Smooth muscle cell (in vitro differentiated cells): ENCODE measurements at regions not wholly inside any gene's neighbourhood (a gene's known extent, or its start where the extent isn't known, plus 50 kb on each side); places are given as distances from the start of the nearest gene placed in this dataset.

ENCODE experiments used
- DNase-seq: peaks from one replicate; lab custom pipeline; 2025; ENCODE audit not compliant: unreplicated experiment; lab: John Stamatoyannopoulos, UW
- H2AFZ ChIP-seq: fragments of 200-600 bp; sonication (generic); 2 replicates; pipeline ENCODE4 v1.6.0; 2016; ENCODE audit warnings: antibody characterized with exemption, low read depth, mild to moderate bottlenecking
- H3F3A ChIP-seq: fragments of 200-600 bp; sonication (generic); 2 replicates; pipeline ENCODE4 v1.6.0; 2017; ENCODE audit warnings: antibody characterized with exemption, low read depth
- H3K27ac ChIP-seq: fragments of 200-600 bp; sonication (generic); 2 replicates; pipeline ENCODE4 v1.5.1; 2016; ENCODE audit warnings: low read depth, mild to moderate bottlenecking
- H3K27me3 ChIP-seq: fragments of 200-600 bp; sonication (generic); 2 replicates; pipeline ENCODE4 v1.6.1; 2016; ENCODE audit warnings: low read depth, mild to moderate bottlenecking
- H3K36me3 ChIP-seq: fragments of 200-600 bp; sonication (generic); 2 replicates; pipeline ENCODE4 v1.5.1; 2016; ENCODE audit warnings: low read depth
- H3K4me1 ChIP-seq: fragments of 200-600 bp; sonication (generic); 2 replicates; pipeline ENCODE4 v1.5.1; 2016; ENCODE audit warnings: low read depth
- H3K4me2 ChIP-seq: fragments of 200-600 bp; sonication (generic); 2 replicates; pipeline ENCODE4 v1.6.0; 2016; ENCODE audit warnings: mild to moderate bottlenecking
- H3K4me3 ChIP-seq: fragments of 200-600 bp; sonication (generic); 2 replicates; pipeline ENCODE4 v1.5.1; 2016; ENCODE audit warnings: mild to moderate bottlenecking
- H3K79me2 ChIP-seq: fragments of 200-600 bp; sonication (generic); 2 replicates; pipeline ENCODE4 v1.6.0; 2016; ENCODE audit warnings: low read depth, mild to moderate bottlenecking
- H3K9ac ChIP-seq: fragments of 200-600 bp; sonication (generic); 2 replicates; pipeline ENCODE4 v1.6.0; 2016; ENCODE audit warnings: low read depth
- H3K9me3 ChIP-seq: fragments of 200-600 bp; sonication (generic); replicated peaks from 2 replicates; pipeline ENCODE4 v1.5.1; 2016; ENCODE audit warnings: low read depth
- H4K20me1 ChIP-seq: fragments of 200-600 bp; sonication (generic); 2 replicates; pipeline ENCODE4 v1.6.0; 2016; ENCODE audit warnings: low read depth
- WGBS: methylation state at CpG from one replicate; pipeline ENCODE4 v1.1.7; 2016; ENCODE audit warnings: low lambda C conversion rate; 5-methylcytosine and 5-hydroxymethylcytosine counted together
- TF ChIP-seq, protein P1 (sequence below): fragments of 200-600 bp; sonication (generic); IDR thresholded peaks from 2 replicates; pipeline ENCODE4 v1.5.1; 2017; ENCODE audit warnings: borderline replicate concordance, mild to moderate bottlenecking, antibody characterized with exemption; ENCODE audit not compliant: insufficient read depth, poor library complexity, severe bottlenecking

DNA sequence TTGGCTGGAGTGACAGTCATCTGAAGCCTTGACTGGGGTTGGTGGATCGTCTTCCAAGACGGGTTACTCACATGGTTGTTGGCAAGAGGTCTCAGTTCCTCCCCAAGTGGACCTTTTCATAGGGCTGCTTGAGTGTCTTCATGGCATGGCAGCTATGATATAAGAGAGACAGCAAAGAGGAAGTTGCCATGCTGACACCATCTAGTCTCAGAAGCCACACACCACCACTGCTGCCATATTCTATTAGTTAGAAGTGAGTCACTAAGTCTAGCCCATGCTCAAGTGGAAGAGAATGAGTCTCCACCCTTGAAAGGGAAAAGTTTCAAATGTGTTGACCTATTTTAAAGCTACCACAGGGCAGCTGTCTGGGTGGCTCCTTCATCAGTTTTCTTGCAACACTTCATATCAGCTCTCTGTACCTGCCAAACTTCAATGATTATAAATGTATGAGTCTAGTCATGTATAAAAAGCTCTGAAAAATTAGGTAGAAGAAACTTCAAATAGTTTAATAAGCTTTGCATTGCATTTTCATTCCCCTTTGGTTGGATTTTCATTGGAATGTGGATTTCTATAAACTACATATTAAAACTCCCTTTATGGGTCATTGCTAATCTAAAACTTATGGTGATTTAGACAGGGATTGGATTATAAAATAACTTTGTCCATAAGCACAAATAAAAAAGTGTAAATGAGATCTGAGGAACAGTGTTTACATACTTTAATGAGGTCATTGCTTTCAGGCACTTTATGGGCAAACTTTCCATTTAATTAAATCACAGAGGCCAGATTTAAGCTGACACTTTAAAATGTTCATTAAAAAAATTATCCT, 68.0 kb upstream of the ATXN3L start:
- H3K27me3 ChIP-seq: no peaks in the 10 kb centered on the region
- H3K4me1 ChIP-seq: peaks cover 25% of the 10 kb centered on the region
- no peaks in the 10 kb centered on the region for H3K79me2 ChIP-seq
- TF ChIP-seq, protein P1, sequence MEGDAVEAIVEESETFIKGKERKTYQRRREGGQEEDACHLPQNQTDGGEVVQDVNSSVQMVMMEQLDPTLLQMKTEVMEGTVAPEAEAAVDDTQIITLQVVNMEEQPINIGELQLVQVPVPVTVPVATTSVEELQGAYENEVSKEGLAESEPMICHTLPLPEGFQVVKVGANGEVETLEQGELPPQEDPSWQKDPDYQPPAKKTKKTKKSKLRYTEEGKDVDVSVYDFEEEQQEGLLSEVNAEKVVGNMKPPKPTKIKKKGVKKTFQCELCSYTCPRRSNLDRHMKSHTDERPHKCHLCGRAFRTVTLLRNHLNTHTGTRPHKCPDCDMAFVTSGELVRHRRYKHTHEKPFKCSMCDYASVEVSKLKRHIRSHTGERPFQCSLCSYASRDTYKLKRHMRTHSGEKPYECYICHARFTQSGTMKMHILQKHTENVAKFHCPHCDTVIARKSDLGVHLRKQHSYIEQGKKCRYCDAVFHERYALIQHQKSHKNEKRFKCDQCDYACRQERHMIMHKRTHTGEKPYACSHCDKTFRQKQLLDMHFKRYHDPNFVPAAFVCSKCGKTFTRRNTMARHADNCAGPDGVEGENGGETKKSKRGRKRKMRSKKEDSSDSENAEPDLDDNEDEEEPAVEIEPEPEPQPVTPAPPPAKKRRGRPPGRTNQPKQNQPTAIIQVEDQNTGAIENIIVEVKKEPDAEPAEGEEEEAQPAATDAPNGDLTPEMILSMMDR: no peak
- 100% methylated on average over 2 of the region's 2 CpGs for WGBS
- H3K4me2 ChIP-seq: peak overlapping the region; percentile 51
- no peak overlapping the region for H3K4me3 ChIP-seq
- no peaks in the 10 kb centered on the region for H3K9me3 ChIP-seq
- peak overlapping the region; percentile 57 for H2AFZ ChIP-seq
- H3K36me3 ChIP-seq: no peaks in the 10 kb centered on the region
- H3K27ac ChIP-seq: peak overlapping the region; percentile 66
- H3F3A ChIP-seq: no peaks in the 10 kb centered on the region
- no peak overlapping the region for H3K9ac ChIP-seq
- DNase-seq: no peak
- no peaks in the 10 kb centered on the region for H4K20me1 ChIP-seq

DNA sequence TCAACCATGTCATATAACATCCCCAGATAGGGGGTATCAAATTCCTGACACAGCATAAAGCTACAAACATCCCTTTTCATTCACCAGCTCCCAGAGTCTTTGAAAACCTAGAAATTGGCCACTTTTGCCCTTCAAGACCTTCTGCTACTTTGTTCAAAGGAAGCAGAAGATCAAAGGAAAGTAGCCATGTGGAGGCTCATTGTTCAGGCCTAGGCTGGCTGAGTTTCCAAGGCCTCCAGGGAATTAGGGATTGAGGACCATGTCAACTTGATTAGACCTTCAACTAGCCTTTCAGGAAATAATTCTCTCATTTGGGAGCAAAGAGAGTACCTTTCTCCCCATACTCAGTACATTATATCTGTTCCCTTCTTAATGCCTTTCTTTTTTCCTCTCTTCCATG, 66.8 kb upstream of the ATXN3L start:
- H3K9me3 ChIP-seq: no peaks in the 10 kb centered on the region
- H3K4me1 ChIP-seq: peaks cover 29% of the 10 kb centered on the region
- no peaks in the 10 kb centered on the region for H3K27me3 ChIP-seq
- TF ChIP-seq, protein P1: no peak
- H3K27ac ChIP-seq: peak overlapping the region; percentile 66
- H3K4me3 ChIP-seq: no peak overlapping the region
- H3F3A ChIP-seq: no peaks in the 10 kb centered on the region
- no peaks in the 10 kb centered on the region for H4K20me1 ChIP-seq
- no peaks in the 10 kb centered on the region for H3K36me3 ChIP-seq
- no peak for DNase-seq
- H3K4me2 ChIP-seq: no peak overlapping the region
- no peak overlapping the region for H3K9ac ChIP-seq
- H2AFZ ChIP-seq: peak overlapping the region; percentile 60
- no peaks in the 10 kb centered on the region for H3K79me2 ChIP-seq

DNA sequence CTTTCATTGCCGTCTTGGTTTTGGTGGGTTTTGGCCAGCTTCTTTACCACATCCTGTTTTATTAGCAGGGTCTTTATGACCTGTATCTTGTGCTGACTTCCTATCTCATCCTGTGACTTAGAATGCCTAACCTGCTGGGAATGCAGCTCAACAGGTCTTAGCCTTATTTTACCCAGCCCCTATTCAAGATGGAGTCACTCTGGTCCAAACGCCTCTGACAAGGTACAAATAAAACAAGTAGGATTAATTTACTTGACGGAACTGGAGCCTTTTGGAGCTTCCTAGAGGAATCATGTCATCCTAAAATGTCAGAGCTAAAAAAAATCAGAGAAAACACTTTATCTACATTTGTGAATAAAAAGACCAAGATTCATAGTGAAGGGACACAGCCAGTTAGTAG, 66.2 kb upstream of the ATXN3L start:
- Histone ChIP-seq H3K9me3 (no peaks in the 10 kb centered on the region), H3K79me2 (no peaks in the 10 kb centered on the region), H3K4me3 (no peak overlapping the region), H3K9ac (no peak overlapping the region), H3K4me2 (no peak overlapping the region), H3K4me1 (peaks cover 29% of the 10 kb centered on the region), H4K20me1 (no peaks in the 10 kb centered on the region), H3K27ac (no peak overlapping the region), H2AFZ (peak overlapping the region; percentile 16), H3F3A (no peaks in the 10 kb centered on the region), H3K27me3 (no peaks in the 10 kb centered on the region), H3K36me3 (no peaks in the 10 kb centered on the region)
- TF ChIP-seq, protein P1: no peak
- no peak for DNase-seq
- 79% methylated on average over 3 of the region's 3 CpGs for WGBS

DNA sequence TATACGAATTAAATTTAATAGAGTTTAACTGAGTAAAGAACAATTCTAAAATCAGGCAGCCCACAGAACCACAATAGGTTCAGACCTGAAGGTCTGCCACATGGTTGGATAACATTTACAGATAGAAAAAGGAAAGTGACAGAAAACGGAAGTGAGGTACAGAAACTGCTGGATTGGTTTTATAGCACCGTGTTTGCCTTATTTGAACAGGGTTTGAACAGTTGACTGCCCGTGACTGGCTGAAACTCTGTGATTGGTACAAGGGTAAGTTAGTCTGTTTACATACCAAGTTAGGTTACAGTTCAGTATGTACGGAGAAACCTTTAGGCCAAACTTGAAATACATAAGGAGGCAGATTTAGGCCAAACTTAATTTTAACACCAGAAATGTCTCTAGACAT, 64.1 kb upstream of the ATXN3L start:
- no peak overlapping the region for H3K27ac ChIP-seq
- no peak overlapping the region for H2AFZ ChIP-seq
- no peaks in the 10 kb centered on the region for H3K27me3 ChIP-seq
- no peak overlapping the region for H3K4me2 ChIP-seq
- no peak for DNase-seq
- no peak overlapping the region for H3K4me3 ChIP-seq
- H3K9ac ChIP-seq: no peak overlapping the region
- no peaks in the 10 kb centered on the region for H3K9me3 ChIP-seq
- TF ChIP-seq, protein P1: no peak
- peaks cover 24% of the 10 kb centered on the region for H3K4me1 ChIP-seq
- no peaks in the 10 kb centered on the region for H3K36me3 ChIP-seq
- no peaks in the 10 kb centered on the region for H3F3A ChIP-seq
- no peaks in the 10 kb centered on the region for H3K79me2 ChIP-seq
- 89% methylated on average over 5 of the region's 5 CpGs for WGBS
- H4K20me1 ChIP-seq: no peaks in the 10 kb centered on the region
